Stimulated activated naive CD4-positive, alpha-beta T cell treated with Interleukin-2 at 50 U/mL for 16 hours (primary cell): ENCODE measurements at regions not wholly inside any gene's neighbourhood (a gene's known extent, or its start where the extent isn't known, plus 50 kb on each side); places are given as distances from the start of the nearest gene placed in this dataset.
"Not testable (repeated sequence)": the region's sequence is repeated elsewhere in the genome, so short reads cannot be mapped to it uniquely, and the experiment has no call there.

Experiments used
- DNase-seq: peaks from one replicate; lab custom pipeline; 2025; lab: John Stamatoyannopoulos, UW

GRCh38 chr2:106257830-106258229 lies 63.7 kb upstream of the UXS1 start:
- no peak for DNase-seq

DNA sequence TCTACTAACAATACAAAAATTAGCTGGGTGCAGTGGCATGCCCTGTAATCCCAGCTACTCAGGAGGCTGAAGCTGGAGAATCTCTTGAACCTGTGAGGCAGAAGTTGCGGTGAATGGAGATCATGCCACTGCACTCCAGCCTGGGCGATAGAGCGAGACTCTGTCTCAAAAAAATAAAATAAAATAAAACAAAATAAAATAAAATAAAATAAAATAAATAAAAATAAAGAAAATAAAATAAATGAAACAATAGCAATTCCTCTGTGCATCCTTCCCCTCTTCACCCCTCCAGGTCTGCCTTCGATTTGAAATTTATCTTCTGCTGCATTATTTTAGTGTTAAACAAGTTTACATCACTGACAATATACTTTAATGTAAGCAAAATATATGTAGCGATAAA lies 63.0 kb upstream of the UXS1 start:
- no peak for DNase-seq

DNA sequence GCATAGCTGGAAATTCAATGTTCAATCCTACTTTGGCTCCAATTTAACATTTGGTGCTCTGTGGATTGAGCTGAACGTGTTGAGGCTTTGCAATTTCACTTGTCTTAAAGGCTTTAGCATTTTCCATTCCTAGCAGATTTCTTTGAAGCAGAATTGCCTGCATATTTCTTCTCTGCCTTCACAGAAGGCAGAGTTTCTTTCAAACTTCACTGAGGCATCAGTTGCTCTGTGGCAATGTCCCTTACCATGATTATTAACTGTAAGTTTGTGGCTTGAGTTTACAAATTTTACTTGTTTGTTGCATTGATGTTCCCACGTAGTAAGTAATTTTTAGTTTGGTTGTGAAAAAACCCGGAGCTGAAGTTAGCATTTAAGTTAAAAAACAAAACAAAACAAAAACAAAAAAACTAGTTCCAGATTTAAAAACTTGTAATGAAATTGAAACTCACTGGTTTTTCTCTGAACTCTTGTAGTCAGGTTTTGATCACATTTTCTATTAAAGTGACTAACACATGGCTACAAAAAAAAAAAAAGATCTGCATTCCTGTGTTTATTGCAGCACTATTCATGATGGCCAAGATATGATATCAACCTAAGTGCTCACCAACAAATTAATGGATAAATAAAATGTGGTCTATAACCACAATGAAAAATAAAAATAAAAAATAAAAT lies 55.2 kb upstream of the UXS1 start:
- DNase-seq, result not testable (repeated sequence)

GRCh38 chr2:106248548-106249151 lies 54.5 kb upstream of the UXS1 start:
- DNase-seq, result not testable (repeated sequence)
